H9 (cell line): ENCODE measurements at regions not wholly inside any gene's neighbourhood (a gene's known extent, or its start where the extent isn't known, plus 50 kb on each side); places are given as distances from the start of the nearest gene placed in this dataset.

Experiments
- DNase-seq: peaks from one replicate; pipeline ENCODE4 v3.0.0-alpha.2; 2017
- H2AFZ ChIP-seq: one replicate; pipeline ENCODE4 v1.6.1; 2013; ENCODE audit warnings: mild to moderate bottlenecking, low read length, control low read depth, moderate library complexity
- H2AK5ac ChIP-seq: 2 replicates; pipeline ENCODE4 v1.6.1; 2013; ENCODE audit warnings: low read length, control low read depth, mixed read lengths; ENCODE audit not compliant: insufficient read length
- H2BK120ac ChIP-seq: one replicate; pipeline ENCODE4 v1.6.1; 2013; ENCODE audit warnings: low read depth, mild to moderate bottlenecking, low read length, control low read depth, inconsistent platforms; ENCODE audit not compliant: poor library complexity, severe bottlenecking
- H2BK12ac ChIP-seq: 2 replicates; pipeline ENCODE4 v1.6.1; 2013; ENCODE audit warnings: low read length, control low read depth, mixed read lengths, low read depth; ENCODE audit not compliant: insufficient read length
- H2BK15ac ChIP-seq: 2 replicates; pipeline ENCODE4 v1.6.1; 2013; ENCODE audit warnings: low read depth, low read length, control low read depth
- H2BK20ac ChIP-seq: one replicate; pipeline ENCODE4 v1.6.1; 2013; ENCODE audit warnings: low read depth, mild to moderate bottlenecking, low read length, control low read depth, inconsistent platforms; ENCODE audit not compliant: poor library complexity, severe bottlenecking
- H2BK5ac ChIP-seq: 2 replicates; pipeline ENCODE4 v1.6.1; 2013; ENCODE audit warnings: low read length, control low read depth, mixed read lengths; ENCODE audit not compliant: insufficient read length
- H3K14ac ChIP-seq: 2 replicates; pipeline ENCODE4 v1.6.1; 2013; ENCODE audit warnings: low read length, control low read depth; ENCODE audit not compliant: insufficient read depth
- H3K18ac ChIP-seq: 2 replicates; pipeline ENCODE4 v1.6.1; 2013; ENCODE audit warnings: low read depth, mild to moderate bottlenecking, mixed read lengths, low read length, control low read depth; ENCODE audit not compliant: insufficient read length
- H3K23ac ChIP-seq: 2 replicates; pipeline ENCODE4 v1.6.1; 2013; ENCODE audit warnings: low read length, control low read depth, mixed read lengths, low read depth; ENCODE audit not compliant: insufficient read length
- H3K23me2 ChIP-seq: 2 replicates; pipeline ENCODE4 v1.6.1; 2013; ENCODE audit warnings: low read depth, mild to moderate bottlenecking, mixed read lengths, low read length, control low read depth; ENCODE audit not compliant: insufficient read length, poor library complexity, severe bottlenecking
- H3K27ac ChIP-seq: 2 replicates; pipeline ENCODE4 v1.5.1; 2013; ENCODE audit warnings: low read length, control low read depth, mixed read lengths, low read depth; ENCODE audit not compliant: insufficient read length
- H3K27me3 ChIP-seq: 2 replicates; pipeline ENCODE4 v1.6.1; 2013; ENCODE audit warnings: low read length, control low read depth, inconsistent platforms; ENCODE audit not compliant: insufficient read depth
- H3K4ac ChIP-seq: 2 replicates; pipeline ENCODE4 v1.6.1; 2013; ENCODE audit warnings: low read depth, mild to moderate bottlenecking, control low read depth, inconsistent platforms, low read length, moderate library complexity
- H3K4me1 ChIP-seq: 2 replicates; pipeline ENCODE4 v1.6.1; 2013; ENCODE audit warnings: low read length, control low read depth, inconsistent platforms; ENCODE audit not compliant: insufficient read depth
- H3K4me2 ChIP-seq: 2 replicates; pipeline ENCODE4 v1.6.1; 2013; ENCODE audit warnings: low read length, control low read depth, mixed read lengths; ENCODE audit not compliant: insufficient read length, insufficient read depth
- H3K56ac ChIP-seq: 2 replicates; pipeline ENCODE4 v1.6.1; 2013; ENCODE audit warnings: low read depth, mild to moderate bottlenecking, mixed read lengths, low read length, control low read depth; ENCODE audit not compliant: insufficient read length
- H3K79me1 ChIP-seq: 2 replicates; pipeline ENCODE4 v1.6.1; 2013; ENCODE audit warnings: low read depth, mild to moderate bottlenecking, moderate library complexity, low read length, control low read depth, inconsistent platforms; ENCODE audit not compliant: insufficient read depth, poor library complexity, severe bottlenecking
- H3K79me2 ChIP-seq: 2 replicates; pipeline ENCODE4 v1.6.1; 2013; ENCODE audit warnings: low read length, control low read depth, inconsistent platforms; ENCODE audit not compliant: insufficient read depth
- H3K9ac ChIP-seq: 2 replicates; pipeline ENCODE4 v1.6.1; 2013; ENCODE audit warnings: low read length, control low read depth, mixed read lengths; ENCODE audit not compliant: insufficient read length; ENCODE audit errors: extremely low read depth
- H3K9me3 ChIP-seq: one replicate; pipeline ENCODE4 v1.6.1; 2013; ENCODE audit warnings: low read depth, low read length, inconsistent platforms; ENCODE audit not compliant: control insufficient read depth
- H3T11ph ChIP-seq: one replicate; pipeline ENCODE4 v1.6.1; 2013; ENCODE audit warnings: mild to moderate bottlenecking, low read length, control low read depth, inconsistent platforms
- H4K20me1 ChIP-seq: one replicate; pipeline ENCODE4 v1.6.1; 2013; ENCODE audit not compliant: control insufficient read depth, insufficient read length, insufficient read depth
- H4K5ac ChIP-seq: 2 replicates; pipeline ENCODE4 v1.6.1; 2013; ENCODE audit warnings: low read depth, mild to moderate bottlenecking, mixed read lengths, low read length, control low read depth; ENCODE audit not compliant: insufficient read length
- H4K8ac ChIP-seq: replicated peaks from 2 replicates; pipeline ENCODE4 v1.6.1; 2013; ENCODE audit warnings: low read length, control low read depth, mixed read lengths, low read depth; ENCODE audit not compliant: insufficient read length
- H4K91ac ChIP-seq: 2 replicates; pipeline ENCODE4 v1.6.1; 2013; ENCODE audit warnings: low read depth, mild to moderate bottlenecking, moderate library complexity, mixed read lengths, low read length, control low read depth; ENCODE audit not compliant: insufficient read length
- H3K27ac Mint-ChIP-seq, 3 experiments: 2 replicates in 2 of 3; 3 replicates in 1 of 3; pipeline ENCODE4 v1.8.0; 2020 to 2021; ENCODE audit warnings: mixed read lengths in 3 of 3, mild to moderate bottlenecking in 1 of 3, moderate library complexity in 1 of 3
- H3K27me3 Mint-ChIP-seq: 2 replicates; pipeline ENCODE4 v1.8.0; 2021; ENCODE audit warnings: low read depth, mild to moderate bottlenecking, moderate library complexity, mixed read lengths
- H3K36me3 Mint-ChIP-seq, 3 experiments: 2 replicates in 2 of 3; 3 replicates in 1 of 3; pipeline ENCODE4 v1.8.0; 2020 to 2021; ENCODE audit warnings: low read depth in 3 of 3, mixed read lengths in 3 of 3; ENCODE audit not compliant: insufficient read depth in 1 of 3
- H3K4me1 Mint-ChIP-seq, 2 experiments: 2 replicates each; pipeline ENCODE4 v1.8.0; 2020; ENCODE audit warnings: mixed read lengths in 2 of 2
- H3K4me3 Mint-ChIP-seq, 2 experiments: 2 replicates in 1 of 2; 3 replicates in 1 of 2; pipeline ENCODE4 v1.8.0; 2020 to 2021; ENCODE audit warnings: mild to moderate bottlenecking in 2 of 2, mixed read lengths in 2 of 2, moderate library complexity in 1 of 2
- H3K9me3 Mint-ChIP-seq, 2 experiments: 2 replicates in 1 of 2; 3 replicates in 1 of 2; pipeline ENCODE4 v1.8.0; 2020; ENCODE audit warnings: mild to moderate bottlenecking in 2 of 2, mixed read lengths in 2 of 2, moderate library complexity in 1 of 2
- CTCF ChIP-seq: fragments of 200-600 bp; sonication (generic); conservative IDR thresholded peaks from 3 replicates; pipeline ENCODE4 v1.8.0; 2021; ENCODE audit warnings: antibody characterized with exemption, mild to moderate bottlenecking
- WGBS: extraction: QIAGEN DNeasy Blood & Tissue Kit; methylation state at CpG from one replicate; pipeline ENCODE4 v1.1.7; 2013; ENCODE audit warnings: missing lambda C conversion rate, low lambda C conversion rate, mixed read lengths; ENCODE audit not compliant: insufficient read length; ENCODE audit errors: extremely low coverage; 5-methylcytosine and 5-hydroxymethylcytosine counted together

- WGBS = no CpG with 5 or more reads among the region's 4 CpGs
- Mint-ChIP-seq H3K27ac (no peak overlapping the region), H3K36me3 (peaks cover 0 to 9% (median 0%) of the 10 kb centered on the region in 3 experiments; a peak in 4 of 7 replicates), H3K27me3 (peaks cover 55% of the 10 kb centered on the region), H3K4me3 (no peak overlapping the region), H3K9me3 (peaks cover 0 to 3% of the 10 kb centered on the region in 2 experiments; a peak in 4 of 5 replicates), H3K4me1 (peaks cover 33 to 41% of the 10 kb centered on the region in 2 experiments)
- H3K4me1 ChIP-seq = peaks cover 12% of the 10 kb centered on the region
- TF ChIP-seq CTCF = peak; percentile 36; the same call in 2 of the 3 replicates
- no peak overlapping the region for H2BK20ac ChIP-seq
- H4K20me1 ChIP-seq = no peaks in the 10 kb centered on the region
- no peaks in the 10 kb centered on the region for H3K79me1 ChIP-seq
- H3K4me2 ChIP-seq = no peak overlapping the region
- no peak overlapping the region for H4K5ac ChIP-seq
- no peak overlapping the region for H3T11ph ChIP-seq
- no peak overlapping the region for H3K18ac ChIP-seq
- no peak overlapping the region for H3K56ac ChIP-seq
- H3K9ac ChIP-seq = no peak overlapping the region
- no peak overlapping the region for H4K91ac ChIP-seq
- H3K23ac ChIP-seq = no peak overlapping the region
- H2BK12ac ChIP-seq = no peak overlapping the region
- no peak overlapping the region for H2AK5ac ChIP-seq
- H3K27ac ChIP-seq = no peak overlapping the region
- no peak overlapping the region for H2AFZ ChIP-seq
- no peak overlapping the region for H2BK5ac ChIP-seq
- no peaks in the 10 kb centered on the region for H3K9me3 ChIP-seq
- H3K79me2 ChIP-seq = no peaks in the 10 kb centered on the region
- H2BK15ac ChIP-seq = no peak overlapping the region
- no peak overlapping the region for H4K8ac ChIP-seq
- no peak for DNase-seq
- no peak overlapping the region for H3K14ac ChIP-seq
- no peak overlapping the region for H2BK120ac ChIP-seq
- H3K4ac ChIP-seq = no peak overlapping the region
- no peaks in the 10 kb centered on the region for H3K27me3 ChIP-seq
- H3K23me2 ChIP-seq = no peaks in the 10 kb centered on the region
These were observed 489.1 kb upstream of the SALL1 start for GRCh38 chr16:51640196-51640595.
